DOHH2 (cell line): ENCODE measurements at regions not wholly inside any gene's neighbourhood (a gene's known extent, or its start where the extent isn't known, plus 50 kb on each side); places are given as distances from the start of the nearest gene placed in this dataset.

Experiments
- H3F3A ChIP-seq: fragments of 200-600 bp; sonication (generic), shearing (Covaris generic); 2 replicates; pipeline ENCODE4 v1.6.0; 2016; ENCODE audit warnings: antibody characterized with exemption, mild to moderate bottlenecking; ENCODE audit not compliant: control insufficient read depth, insufficient read depth
- H3K27ac ChIP-seq: fragments of 200-600 bp; sonication (generic); 2 replicates; pipeline ENCODE4 v1.5.1; 2014; ENCODE audit warnings: low read depth, mild to moderate bottlenecking, low read length, moderate library complexity
- H3K27me3 ChIP-seq: fragments of 200-600 bp; sonication (generic); 2 replicates; pipeline ENCODE4 v1.6.1; 2014; ENCODE audit warnings: mild to moderate bottlenecking, low read length, mixed read lengths; ENCODE audit not compliant: control insufficient read depth
- H3K36me3 ChIP-seq: fragments of 200-600 bp; sonication (generic); 2 replicates; pipeline ENCODE4 v1.6.1; 2014; ENCODE audit warnings: mild to moderate bottlenecking, low read length, moderate library complexity, mixed read lengths; ENCODE audit not compliant: control insufficient read depth
- H3K4me1 ChIP-seq: fragments of 200-600 bp; sonication (generic); 2 replicates; pipeline ENCODE4 v1.6.1; 2014; ENCODE audit warnings: mild to moderate bottlenecking, low read length, mixed read lengths; ENCODE audit not compliant: control insufficient read depth
- H3K4me2 ChIP-seq: fragments of 200-600 bp; sonication (generic); 2 replicates; pipeline ENCODE4 v1.6.0; 2014; ENCODE audit warnings: mild to moderate bottlenecking, low read length, moderate library complexity
- H3K4me3 ChIP-seq: fragments of 200-600 bp; sonication (generic); 2 replicates; pipeline ENCODE4 v1.5.1; 2014; ENCODE audit warnings: mild to moderate bottlenecking, low read length, mixed read lengths
- H3K79me2 ChIP-seq: fragments of 200-600 bp; sonication (generic); 2 replicates; pipeline ENCODE4 v1.6.1; 2014; ENCODE audit warnings: mild to moderate bottlenecking, low read length, mixed read lengths; ENCODE audit not compliant: control insufficient read depth
- H3K9me2 ChIP-seq: fragments of 200-600 bp; sonication (generic); replicated peaks from 2 replicates; pipeline ENCODE4 v1.6.1; 2014; ENCODE audit warnings: mild to moderate bottlenecking, low read length, mixed read lengths; ENCODE audit not compliant: control insufficient read depth
- H3K9me3 ChIP-seq: fragments of 200-600 bp; sonication (generic); 2 replicates; pipeline ENCODE4 v1.6.1; 2014; ENCODE audit warnings: antibody characterized with exemption, low read length, mixed read lengths; ENCODE audit not compliant: control insufficient read depth, insufficient read depth
- H4K20me1 ChIP-seq: fragments of 200-600 bp; sonication (generic); 2 replicates; pipeline ENCODE4 v1.6.0; 2014; ENCODE audit warnings: low read depth, mild to moderate bottlenecking, antibody characterized with exemption, low read length, moderate library complexity; ENCODE audit not compliant: control insufficient read depth, insufficient read depth
- EZH2phosphoT487 ChIP-seq: fragments of 200-600 bp; sonication (generic); IDR thresholded peaks from 2 replicates; pipeline ENCODE4 v1.6.1; 2017; ENCODE audit warnings: borderline replicate concordance, mild to moderate bottlenecking, antibody characterized with exemption, low read length, moderate library complexity, mixed read lengths
- TF ChIP-seq, protein P1 (sequence below): fragments of 200-600 bp; sonication (generic); IDR thresholded peaks from one replicate; pipeline ENCODE4 v1.5.1; 2014; ENCODE audit warnings: antibody characterized with exemption, mild to moderate bottlenecking, low read depth, low read length; ENCODE audit not compliant: poor library complexity, severe bottlenecking

DNA sequence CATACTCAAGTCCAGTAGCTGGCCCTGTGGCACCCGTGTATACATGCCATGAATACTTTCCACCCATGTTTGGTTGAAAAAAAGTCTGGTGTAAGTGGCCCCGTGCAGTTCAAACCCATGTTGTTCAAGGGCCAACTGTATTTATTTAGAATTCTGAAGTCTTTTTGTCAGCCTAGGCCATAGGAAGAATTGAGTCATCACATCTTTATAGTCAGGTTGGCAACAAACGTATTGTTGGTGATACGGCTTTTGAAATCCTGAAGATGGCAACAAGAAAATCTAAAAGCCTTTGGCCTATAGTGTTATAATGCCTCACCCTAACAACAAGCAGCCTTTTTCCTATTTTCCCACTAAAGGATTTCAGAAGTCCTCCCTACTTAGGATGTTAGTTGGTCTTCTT, 363.6 kb downstream of the PLPP3 start:
- Histone ChIP-seq H3K4me1 (no peaks in the 10 kb centered on the region), H3K4me2 (no peak overlapping the region), H3K36me3 (no peaks in the 10 kb centered on the region), H3K4me3 (no peak overlapping the region), H3K9me2 (no peaks in the 10 kb centered on the region), H4K20me1 (no peaks in the 10 kb centered on the region), H3K27me3 (no peaks in the 10 kb centered on the region), H3K79me2 (no peaks in the 10 kb centered on the region), H3K27ac (no peak overlapping the region), H3F3A (no peaks in the 10 kb centered on the region), H3K9me3 (no peaks in the 10 kb centered on the region)
- TF ChIP-seq, protein P1, sequence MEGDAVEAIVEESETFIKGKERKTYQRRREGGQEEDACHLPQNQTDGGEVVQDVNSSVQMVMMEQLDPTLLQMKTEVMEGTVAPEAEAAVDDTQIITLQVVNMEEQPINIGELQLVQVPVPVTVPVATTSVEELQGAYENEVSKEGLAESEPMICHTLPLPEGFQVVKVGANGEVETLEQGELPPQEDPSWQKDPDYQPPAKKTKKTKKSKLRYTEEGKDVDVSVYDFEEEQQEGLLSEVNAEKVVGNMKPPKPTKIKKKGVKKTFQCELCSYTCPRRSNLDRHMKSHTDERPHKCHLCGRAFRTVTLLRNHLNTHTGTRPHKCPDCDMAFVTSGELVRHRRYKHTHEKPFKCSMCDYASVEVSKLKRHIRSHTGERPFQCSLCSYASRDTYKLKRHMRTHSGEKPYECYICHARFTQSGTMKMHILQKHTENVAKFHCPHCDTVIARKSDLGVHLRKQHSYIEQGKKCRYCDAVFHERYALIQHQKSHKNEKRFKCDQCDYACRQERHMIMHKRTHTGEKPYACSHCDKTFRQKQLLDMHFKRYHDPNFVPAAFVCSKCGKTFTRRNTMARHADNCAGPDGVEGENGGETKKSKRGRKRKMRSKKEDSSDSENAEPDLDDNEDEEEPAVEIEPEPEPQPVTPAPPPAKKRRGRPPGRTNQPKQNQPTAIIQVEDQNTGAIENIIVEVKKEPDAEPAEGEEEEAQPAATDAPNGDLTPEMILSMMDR = no peak
- no peak for TF ChIP-seq EZH2phosphoT487

DNA sequence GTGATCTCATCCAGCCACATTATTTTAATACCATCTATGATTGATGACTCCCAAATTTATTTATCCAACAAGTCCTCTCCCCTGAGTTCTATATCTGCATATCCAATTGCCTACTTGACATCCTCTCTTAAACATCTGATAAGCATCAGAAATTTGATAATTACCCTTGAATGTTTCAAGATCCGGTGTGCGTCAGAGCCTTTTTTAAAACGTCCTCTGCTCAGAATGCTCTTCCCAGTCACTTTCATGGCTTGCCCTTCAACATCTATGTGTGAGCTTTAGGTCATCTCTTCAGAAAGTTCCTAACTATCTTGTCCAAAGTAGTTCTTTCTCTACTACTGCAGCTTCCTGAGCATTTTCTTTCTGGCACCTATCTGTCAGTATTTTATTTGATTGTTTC, 364.3 kb downstream of the PLPP3 start:
- Histone ChIP-seq H3K27ac (no peak overlapping the region), H3K79me2 (no peaks in the 10 kb centered on the region), H3K9me2 (no peaks in the 10 kb centered on the region), H3K9me3 (no peaks in the 10 kb centered on the region), H3F3A (no peaks in the 10 kb centered on the region), H4K20me1 (no peaks in the 10 kb centered on the region), H3K27me3 (no peaks in the 10 kb centered on the region), H3K36me3 (no peaks in the 10 kb centered on the region), H3K4me1 (no peaks in the 10 kb centered on the region), H3K4me2 (no peak overlapping the region), H3K4me3 (no peak overlapping the region)
- no peak for TF ChIP-seq EZH2phosphoT487
- TF ChIP-seq, protein P1 = no peak

DNA sequence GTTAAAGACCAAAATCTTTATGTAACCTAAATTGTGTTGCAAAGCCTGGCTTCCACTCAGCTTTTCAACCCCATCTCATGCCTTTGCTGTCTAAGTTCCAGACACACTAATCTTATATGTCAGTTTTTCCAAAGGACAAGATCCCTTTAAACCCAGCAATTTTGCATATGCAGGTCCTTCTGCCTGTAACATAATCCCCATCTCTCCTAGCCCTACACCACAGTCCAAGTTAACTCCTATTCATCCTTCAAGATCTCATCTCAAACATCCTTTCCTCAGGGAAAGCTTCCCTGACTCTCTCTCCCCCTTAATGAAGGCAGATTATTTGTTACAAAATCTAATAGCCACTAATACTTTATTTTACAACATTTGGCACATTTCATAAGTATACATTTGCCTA, 366.3 kb downstream of the PLPP3 start:
- Histone ChIP-seq H3K9me3 (no peaks in the 10 kb centered on the region), H3F3A (no peaks in the 10 kb centered on the region), H3K9me2 (no peaks in the 10 kb centered on the region), H3K27ac (no peak overlapping the region), H3K79me2 (no peaks in the 10 kb centered on the region), H3K36me3 (no peaks in the 10 kb centered on the region), H3K4me1 (no peaks in the 10 kb centered on the region), H3K4me3 (no peak overlapping the region), H4K20me1 (no peaks in the 10 kb centered on the region), H3K4me2 (no peak overlapping the region), H3K27me3 (no peaks in the 10 kb centered on the region)
- TF ChIP-seq, protein P1 = no peak
- no peak for TF ChIP-seq EZH2phosphoT487

DNA sequence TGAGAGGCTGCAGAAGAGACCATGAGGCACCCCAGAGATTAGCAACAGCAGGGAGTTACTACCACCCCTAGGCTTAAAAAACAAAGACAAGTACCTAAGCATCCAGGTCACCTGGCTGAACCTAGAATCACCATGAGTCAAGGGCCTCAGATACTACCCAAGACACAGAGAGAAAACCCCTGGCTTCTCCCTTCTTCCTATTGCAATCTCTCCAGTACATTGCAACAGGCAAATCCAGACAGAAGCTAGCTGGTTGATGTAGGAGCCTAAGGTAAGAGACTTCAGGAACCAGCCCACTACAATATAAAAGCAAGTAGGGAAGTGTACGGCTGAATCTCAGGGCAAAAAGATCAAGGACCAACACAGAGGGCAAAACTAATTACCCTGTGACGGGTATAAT, 367.2 kb downstream of the PLPP3 start:
- H3K36me3 ChIP-seq = no peaks in the 10 kb centered on the region
- no peaks in the 10 kb centered on the region for H3K9me2 ChIP-seq
- no peaks in the 10 kb centered on the region for H3K27me3 ChIP-seq
- no peaks in the 10 kb centered on the region for H3K9me3 ChIP-seq
- H3K4me1 ChIP-seq = no peaks in the 10 kb centered on the region
- no peaks in the 10 kb centered on the region for H3F3A ChIP-seq
- H4K20me1 ChIP-seq = no peaks in the 10 kb centered on the region
- H3K79me2 ChIP-seq = no peaks in the 10 kb centered on the region
- no peak overlapping the region for H3K4me3 ChIP-seq
- no peak overlapping the region for H3K27ac ChIP-seq
- TF ChIP-seq, protein P1 = no peak
- no peak for TF ChIP-seq EZH2phosphoT487
- no peak overlapping the region for H3K4me2 ChIP-seq
